Fibroblast of skin of left quadriceps (primary cell): ENCODE measurements at regions not wholly inside any gene's neighbourhood (a gene's known extent, or its start where the extent isn't known, plus 50 kb on each side); places are given as distances from the start of the nearest gene placed in this dataset.
A peak's percentile ranks its signal among the peaks of the same experiment; 100 is the strongest.

Source experiments
- DNase-seq, 2 experiments: peaks; one replicate each; pipeline ENCODE4 v3.0.0-alpha.2; 2013; ENCODE audit warnings: low read depth in 2 of 2

GRCh38 chrX:17206584-17206983 lies 168.4 kb upstream of the NHS start:
- DNase-seq, result no peak

GRCh38 chrX:17214962-17215361 lies 160.0 kb upstream of the NHS start:
- DNase-seq, result no peak

- DNase-seq, result no peak
These were observed 148.3 kb upstream of the NHS start for GRCh38 chrX:17226736-17227135.

- no peak for DNase-seq
These were observed 137.9 kb upstream of the NHS start for GRCh38 chrX:17237146-17237545.

DNA sequence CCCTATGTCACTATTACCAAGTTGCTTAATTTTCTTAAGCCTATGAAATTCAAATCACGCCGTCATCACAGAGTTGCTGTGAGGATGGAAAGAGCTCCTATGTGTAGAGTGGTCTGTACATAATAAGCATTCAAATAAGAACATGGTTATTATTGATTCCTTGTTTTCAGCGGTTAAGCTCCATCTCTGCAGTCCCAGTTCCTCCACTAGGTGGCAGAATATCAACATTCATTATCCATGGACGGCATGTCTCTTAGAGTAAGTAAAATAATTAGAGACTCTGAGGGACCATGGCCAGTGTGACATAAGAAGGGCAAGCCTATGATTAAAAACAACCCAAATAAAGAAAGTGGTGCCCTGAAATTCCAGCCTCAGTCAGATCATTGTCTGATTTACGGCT lies 132.5 kb upstream of the NHS start:
- DNase-seq, result peak; percentile 15 to 27

- DNase-seq, result no peak
These were observed 127.9 kb upstream of the NHS start for GRCh38 chrX:17247144-17247543.

DNA sequence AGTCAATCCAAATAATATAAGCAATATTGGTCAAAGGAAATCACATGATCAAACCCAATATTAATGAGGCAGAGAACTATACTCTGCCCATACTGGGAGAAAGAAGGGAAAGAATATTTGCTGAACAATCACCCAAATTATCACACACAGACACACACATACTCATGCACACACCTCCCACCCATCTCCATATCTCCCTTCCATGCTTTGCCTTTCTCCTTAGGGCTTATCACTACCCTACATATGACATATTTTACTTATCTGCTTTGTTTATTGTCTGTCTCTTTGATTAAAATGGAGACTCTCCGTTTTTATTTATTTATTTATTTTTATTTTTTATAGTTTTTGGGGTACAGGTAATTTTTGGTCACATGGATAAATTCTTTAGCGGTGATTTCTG lies 112.9 kb upstream of the NHS start:
- DNase-seq, result no peak

DNA sequence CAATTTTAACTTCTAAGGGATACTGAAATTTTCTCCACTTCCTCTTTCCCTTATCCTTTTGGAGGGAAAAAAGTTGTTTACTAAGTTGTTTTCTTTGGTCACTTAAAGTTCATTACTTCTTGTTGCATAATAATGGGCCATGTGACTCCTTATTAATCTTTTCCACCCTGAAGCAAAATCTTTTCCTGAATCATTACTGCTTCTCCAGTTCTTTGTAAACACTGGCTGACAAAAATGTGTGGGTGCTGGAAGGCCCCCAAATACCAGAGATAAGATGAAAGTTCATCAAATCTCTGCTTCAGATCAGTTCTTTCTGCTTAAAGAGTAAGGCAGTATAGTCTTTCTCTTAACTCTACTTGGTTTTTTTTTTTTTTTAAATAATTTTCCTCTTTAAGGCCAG lies 108.9 kb upstream of the NHS start:
- no peak for DNase-seq

DNA sequence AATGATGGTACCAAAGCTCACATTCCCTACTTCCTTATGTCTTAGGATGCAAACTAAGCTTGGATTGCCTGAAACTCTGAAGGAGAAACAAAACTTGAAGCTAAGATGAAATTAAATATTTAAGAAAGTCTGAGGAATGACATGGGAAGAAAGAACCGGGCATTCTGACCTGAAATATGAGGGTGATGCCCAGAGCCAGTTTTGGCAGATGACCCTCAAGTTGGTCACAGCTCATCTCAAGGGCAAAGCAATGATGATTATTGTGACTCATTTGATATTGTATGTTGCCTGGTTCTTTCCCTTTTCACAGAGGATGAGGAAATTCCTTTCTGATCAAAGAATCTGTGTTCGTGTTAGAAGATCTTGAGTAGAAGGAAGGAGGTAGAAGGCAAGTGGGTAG lies 96.0 kb upstream of the NHS start:
- no peak for DNase-seq

DNA sequence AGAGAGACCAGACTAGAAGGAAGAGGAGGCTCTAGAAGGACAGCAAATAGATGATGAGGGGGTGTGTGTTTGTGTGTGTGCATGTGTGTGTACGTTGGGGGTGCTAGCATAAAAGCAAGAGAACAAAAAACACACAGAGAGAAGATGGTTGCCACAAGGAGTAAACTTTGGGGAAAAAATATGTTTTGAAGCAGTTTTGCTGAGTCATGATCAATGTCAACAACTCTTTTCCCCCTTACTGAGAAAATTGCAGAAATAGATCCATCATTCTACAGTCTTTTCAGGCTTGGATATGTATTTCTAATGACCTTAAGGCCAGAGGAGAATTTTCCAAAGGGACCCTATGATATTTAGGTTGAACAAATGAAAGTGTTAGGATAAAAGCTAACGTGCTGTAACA lies 89.0 kb upstream of the NHS start:
- no peak for DNase-seq

DNA sequence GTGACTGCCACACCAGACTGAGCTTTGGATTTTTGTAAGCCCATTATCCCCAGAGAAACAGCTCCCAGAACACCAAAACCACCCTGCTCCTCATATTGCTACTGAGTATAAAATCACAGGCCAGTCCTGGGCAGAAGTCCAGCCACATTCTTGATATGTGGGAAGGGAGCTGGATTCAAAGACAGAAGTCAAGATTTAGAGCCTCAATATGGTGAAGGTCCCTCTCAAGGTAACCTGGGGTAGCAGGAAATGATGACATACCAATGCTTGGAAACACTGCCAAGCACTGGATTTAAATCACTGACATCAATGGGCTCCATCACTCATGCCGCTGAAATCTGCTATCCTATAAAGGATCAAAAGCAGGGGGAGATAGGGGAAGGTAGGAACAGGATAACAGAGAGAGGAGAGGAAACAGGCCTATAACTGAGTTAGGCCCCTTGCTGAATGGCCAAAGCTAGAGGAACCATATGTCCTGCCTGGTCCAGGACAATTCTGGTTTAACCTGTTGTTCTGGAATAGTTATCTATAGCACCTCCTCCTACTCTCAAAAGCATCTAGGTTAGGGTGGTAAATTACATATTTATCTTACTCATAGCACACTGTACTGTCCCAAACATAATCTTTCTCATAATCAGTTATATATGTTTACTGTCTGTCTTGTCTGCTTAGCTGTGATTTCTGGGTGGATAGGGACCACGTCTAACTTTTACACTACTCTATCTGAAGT lies 83.7 kb upstream of the NHS start:
- DNase-seq, result no peak

GRCh38 chrX:17292111-17292527 lies 82.9 kb upstream of the NHS start:
- DNase-seq, result peak in 1 of 2 experiments; percentile 14

DNA sequence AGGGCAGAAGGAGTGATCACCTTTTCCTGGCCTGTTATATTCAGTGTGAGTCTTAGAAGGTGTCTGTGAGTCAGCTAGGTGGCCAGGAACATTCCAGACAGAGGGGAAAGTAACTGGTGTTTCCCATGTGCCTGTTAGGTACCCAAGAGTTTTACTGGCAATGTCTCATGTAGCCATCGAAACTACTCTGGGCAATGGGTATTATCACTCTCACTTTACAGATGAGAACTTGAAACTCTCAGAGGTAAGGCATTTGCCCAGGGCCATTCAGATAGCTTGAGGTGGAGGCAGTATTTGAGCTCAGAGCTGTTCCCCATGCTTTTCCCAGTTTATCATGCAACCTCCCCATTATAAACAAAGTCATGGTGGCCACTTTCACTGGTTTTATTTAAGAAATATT lies 80.4 kb upstream of the NHS start:
- no peak for DNase-seq

GRCh38 chrX:17295791-17296190 lies 79.2 kb upstream of the NHS start:
- DNase-seq, result no peak

DNA sequence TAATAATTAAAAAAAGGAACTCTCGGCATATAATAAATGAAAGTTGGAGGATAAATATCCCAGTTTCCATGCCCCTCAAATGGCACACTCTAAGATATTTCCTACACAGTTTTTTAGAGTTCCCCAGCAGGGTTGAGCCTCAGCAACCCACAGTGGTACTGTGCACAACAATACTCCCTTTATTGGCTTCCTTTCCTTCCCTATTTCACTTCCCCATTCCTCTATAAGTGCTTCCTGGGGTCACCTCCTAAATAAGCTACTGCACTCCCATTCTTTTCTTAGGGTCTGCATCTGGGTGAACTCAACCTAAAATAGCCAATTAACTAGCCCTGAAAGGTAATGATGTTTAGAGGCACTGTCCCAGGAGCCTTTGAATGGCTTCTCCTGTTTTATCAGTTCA lies 76.4 kb upstream of the NHS start:
- no peak for DNase-seq

DNA sequence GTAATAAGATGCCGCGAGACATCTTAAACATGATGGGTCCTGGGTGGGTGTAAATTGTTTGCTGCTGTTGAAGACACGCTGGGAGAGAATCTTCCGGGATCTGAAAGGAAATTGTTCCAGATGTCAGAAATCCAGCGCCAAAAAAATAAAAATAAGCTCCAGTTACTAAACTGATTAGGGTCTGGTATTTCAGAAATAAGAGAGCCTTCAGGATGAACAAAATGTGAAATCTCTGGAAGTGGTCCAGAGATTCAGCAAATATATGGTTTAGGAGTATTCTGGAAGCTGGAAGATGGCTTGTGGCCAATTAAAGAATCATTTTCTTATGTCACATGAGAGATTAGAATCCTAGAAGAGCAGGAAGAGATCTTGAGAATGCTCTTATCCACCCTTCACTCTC lies 75.8 kb upstream of the NHS start:
- peak in 1 of 2 experiments; percentile 10 for DNase-seq

- DNase-seq, result no peak
These were observed 51.6 kb upstream of the NHS start for GRCh38 chrX:17323397-17323796.
